Ascending aorta (tissue), 2 donors: ENCODE measurements at regions not wholly inside any gene's neighbourhood (a gene's known extent, or its start where the extent isn't known, plus 50 kb on each side); places are given as distances from the start of the nearest gene placed in this dataset.

Experiments used
- DNase-seq, 2 donors: peaks; one replicate each; pipeline ENCODE4 v3.0.0-alpha.2; 2019; ENCODE audit warnings: low spot score in 2 of 2
- H3K27ac ChIP-seq, 2 donors: fragments of 200-600 bp; sonication (generic); one replicate each; pipeline ENCODE4 v1.5.1; 2016 to 2017; ENCODE audit warnings: mild to moderate bottlenecking in 1 of 2
- H3K27me3 ChIP-seq: fragments of 200-600 bp; sonication (generic); one replicate; pipeline ENCODE4 v1.5.1; 2017
- H3K36me3 ChIP-seq, 2 donors: fragments of 200-600 bp; sonication (generic); one replicate each; pipeline ENCODE4 v1.5.1; 2016
- H3K4me1 ChIP-seq, 2 donors: fragments of 200-600 bp; sonication (generic); one replicate each; pipeline ENCODE4 v1.5.1; 2016 to 2017; ENCODE audit warnings: mild to moderate bottlenecking in 1 of 2
- H3K4me3 ChIP-seq, 2 donors: fragments of 200-600 bp; sonication (generic); one replicate each; pipeline ENCODE4 v1.5.1; 2016 to 2017; ENCODE audit warnings: mild to moderate bottlenecking in 1 of 2
- H3K9me3 ChIP-seq, 2 donors: fragments of 200-600 bp; sonication (generic); one replicate each; pipeline ENCODE4 v1.5.1; 2016
- intact Hi-C: fragments of 100-400 bp; cut with DNase I; formaldehyde crosslinking; loops from one replicate; pipeline ENCODE4 v1.15.1; 2023
- TF ChIP-seq, protein P1 (sequence below), 3 experiments: fragments of 200-600 bp in 2 of 3; fragments of 450-650 bp in 1 of 3; sonication (generic) in 2 of 3; IDR thresholded peaks; one replicate each; pipeline ENCODE4 v1.5.1; 2016 to 2019; ENCODE audit warnings: antibody characterized with exemption in 3 of 3, mild to moderate bottlenecking in 1 of 3, moderate library complexity in 1 of 3

DNA sequence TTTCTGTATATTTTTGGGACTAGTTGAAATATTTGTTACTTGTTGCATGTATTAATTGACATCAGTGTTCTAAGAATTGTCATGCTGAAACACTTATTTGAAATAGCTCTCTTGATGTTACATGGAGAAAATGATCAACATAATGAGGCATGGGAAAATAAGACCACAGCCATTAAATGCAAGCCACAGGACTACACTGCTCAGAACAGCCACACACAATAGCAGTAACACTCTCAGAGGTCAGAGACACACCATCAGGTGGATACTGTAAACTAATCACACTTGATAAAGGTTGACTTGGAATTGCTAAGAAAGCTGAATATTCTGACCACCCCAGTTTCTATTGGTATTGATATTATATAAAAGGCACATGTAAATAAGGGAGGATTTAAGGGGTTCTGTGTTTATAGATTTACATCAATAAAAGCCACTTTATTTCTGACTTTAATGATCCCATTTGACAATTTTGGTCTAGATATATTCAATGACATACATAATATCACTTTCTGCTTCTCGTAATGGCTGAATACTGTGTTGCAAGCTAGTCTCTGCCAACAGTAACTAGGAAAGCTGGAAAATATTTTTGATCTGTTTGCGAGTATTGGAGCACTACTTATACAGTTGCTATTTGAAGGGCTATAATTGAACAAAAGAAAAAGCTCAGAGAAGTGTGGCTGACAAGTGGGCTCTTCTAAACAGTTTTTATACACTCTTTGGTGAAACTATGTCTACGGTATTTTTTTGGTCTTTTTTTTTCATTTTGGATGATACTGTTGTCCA, 876.5 kb upstream of the INTU start:
- Histone ChIP-seq H3K4me1 (peaks cover 0 to 3% of the 10 kb centered on the region in 2 donors), H3K9me3 (no peaks in the 10 kb centered on the region), H3K4me3 (no peak overlapping the region), H3K27ac (no peak overlapping the region), H3K36me3 (no peaks in the 10 kb centered on the region), H3K27me3 (no peaks in the 10 kb centered on the region)
- no peak for DNase-seq
- TF ChIP-seq, protein P1, sequence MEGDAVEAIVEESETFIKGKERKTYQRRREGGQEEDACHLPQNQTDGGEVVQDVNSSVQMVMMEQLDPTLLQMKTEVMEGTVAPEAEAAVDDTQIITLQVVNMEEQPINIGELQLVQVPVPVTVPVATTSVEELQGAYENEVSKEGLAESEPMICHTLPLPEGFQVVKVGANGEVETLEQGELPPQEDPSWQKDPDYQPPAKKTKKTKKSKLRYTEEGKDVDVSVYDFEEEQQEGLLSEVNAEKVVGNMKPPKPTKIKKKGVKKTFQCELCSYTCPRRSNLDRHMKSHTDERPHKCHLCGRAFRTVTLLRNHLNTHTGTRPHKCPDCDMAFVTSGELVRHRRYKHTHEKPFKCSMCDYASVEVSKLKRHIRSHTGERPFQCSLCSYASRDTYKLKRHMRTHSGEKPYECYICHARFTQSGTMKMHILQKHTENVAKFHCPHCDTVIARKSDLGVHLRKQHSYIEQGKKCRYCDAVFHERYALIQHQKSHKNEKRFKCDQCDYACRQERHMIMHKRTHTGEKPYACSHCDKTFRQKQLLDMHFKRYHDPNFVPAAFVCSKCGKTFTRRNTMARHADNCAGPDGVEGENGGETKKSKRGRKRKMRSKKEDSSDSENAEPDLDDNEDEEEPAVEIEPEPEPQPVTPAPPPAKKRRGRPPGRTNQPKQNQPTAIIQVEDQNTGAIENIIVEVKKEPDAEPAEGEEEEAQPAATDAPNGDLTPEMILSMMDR (IDR thresholded peaks at IDR 0.05), result no peak
- intact Hi-C loops, result no loop called here

DNA sequence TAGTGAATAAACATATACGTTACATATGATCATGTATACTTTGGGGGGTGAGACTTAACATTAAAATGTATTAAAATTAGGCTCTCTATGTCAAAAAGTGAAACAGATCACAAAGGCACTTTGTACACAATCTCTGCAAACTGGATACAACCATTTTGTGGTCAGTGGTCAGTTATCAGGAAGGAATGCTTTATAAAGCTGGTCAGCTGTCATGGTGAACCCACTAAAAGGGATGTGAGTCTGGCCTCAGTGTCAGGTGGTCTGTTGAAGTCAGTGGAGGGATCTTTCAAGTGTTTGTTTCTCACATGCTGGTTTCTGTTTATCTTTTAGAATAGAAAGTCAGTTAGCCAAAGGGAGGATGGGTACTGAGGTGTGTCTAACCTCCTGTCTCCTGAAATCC, 875.5 kb upstream of the INTU start:
- Histone ChIP-seq H3K27me3 (no peaks in the 10 kb centered on the region), H3K36me3 (no peaks in the 10 kb centered on the region), H3K27ac (no peak overlapping the region), H3K4me1 (peaks cover 0 to 3% of the 10 kb centered on the region in 2 donors), H3K9me3 (no peaks in the 10 kb centered on the region), H3K4me3 (no peak overlapping the region)
- intact Hi-C loops, result no loop called here
- no peak for DNase-seq
- TF ChIP-seq, protein P1 (IDR thresholded peaks at IDR 0.05), result no peak

DNA sequence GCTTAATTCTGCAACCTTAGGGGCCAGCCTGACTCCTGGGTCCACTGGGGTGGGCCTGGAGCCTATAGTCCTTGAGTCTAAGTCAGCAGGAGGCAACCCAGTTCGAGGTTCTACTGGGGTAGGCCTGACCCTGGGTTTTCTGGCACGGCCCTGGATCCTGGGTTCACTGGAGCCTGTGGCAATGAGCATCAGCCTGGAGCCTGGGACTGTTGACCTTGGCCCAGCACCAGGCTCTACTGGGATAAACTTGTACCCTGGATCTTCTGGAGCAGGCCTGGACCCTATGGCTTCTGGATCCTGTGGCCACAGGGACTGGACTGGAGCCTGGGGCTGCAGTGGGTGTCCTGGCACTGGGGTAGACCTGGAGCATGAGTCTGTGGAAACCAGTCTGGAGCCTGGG, 874.3 kb upstream of the INTU start:
- Histone ChIP-seq H3K4me1 (peaks cover 0 to 3% of the 10 kb centered on the region in 2 donors), H3K27me3 (no peaks in the 10 kb centered on the region), H3K36me3 (no peaks in the 10 kb centered on the region), H3K4me3 (no peak overlapping the region), H3K9me3 (no peaks in the 10 kb centered on the region), H3K27ac (no peak overlapping the region)
- intact Hi-C loops, result no loop called here
- DNase-seq, result no peak
- TF ChIP-seq, protein P1 (IDR thresholded peaks at IDR 0.05), result no peak

DNA sequence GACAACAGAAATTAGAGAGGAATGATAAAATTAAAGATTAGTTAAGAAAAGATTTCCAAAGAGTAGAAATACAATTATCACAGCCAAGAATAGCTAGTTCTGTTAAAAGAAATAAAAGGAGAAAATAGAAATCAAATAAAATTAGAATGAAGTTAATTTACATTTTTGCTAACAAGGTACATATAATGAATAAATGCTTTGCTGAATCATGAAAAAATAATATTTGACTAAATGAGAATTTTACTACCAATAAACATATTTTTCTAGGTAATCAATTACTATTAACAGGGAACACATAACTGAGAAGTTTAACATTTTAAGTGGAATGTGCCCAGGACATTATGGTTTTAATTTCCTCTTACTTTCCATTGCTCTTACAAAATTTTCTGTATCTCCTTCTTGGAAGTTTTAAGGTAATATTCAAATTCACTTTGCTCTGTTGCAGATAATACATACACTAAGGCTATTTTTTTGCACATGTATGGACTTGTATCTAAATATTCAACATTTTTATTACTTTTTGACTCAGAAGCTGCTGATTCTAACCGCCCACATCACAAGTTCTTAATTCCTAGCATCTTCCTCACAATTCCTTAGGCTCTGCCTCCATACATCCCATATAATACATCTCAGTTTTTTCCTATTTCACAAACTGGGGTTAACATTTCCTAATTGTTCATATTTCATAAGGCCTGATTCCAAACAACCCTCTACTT, 870.7 kb upstream of the INTU start:
- no peaks in the 10 kb centered on the region for H3K36me3 ChIP-seq
- TF ChIP-seq, protein P1 (IDR thresholded peaks at IDR 0.05), result no peak

DNA sequence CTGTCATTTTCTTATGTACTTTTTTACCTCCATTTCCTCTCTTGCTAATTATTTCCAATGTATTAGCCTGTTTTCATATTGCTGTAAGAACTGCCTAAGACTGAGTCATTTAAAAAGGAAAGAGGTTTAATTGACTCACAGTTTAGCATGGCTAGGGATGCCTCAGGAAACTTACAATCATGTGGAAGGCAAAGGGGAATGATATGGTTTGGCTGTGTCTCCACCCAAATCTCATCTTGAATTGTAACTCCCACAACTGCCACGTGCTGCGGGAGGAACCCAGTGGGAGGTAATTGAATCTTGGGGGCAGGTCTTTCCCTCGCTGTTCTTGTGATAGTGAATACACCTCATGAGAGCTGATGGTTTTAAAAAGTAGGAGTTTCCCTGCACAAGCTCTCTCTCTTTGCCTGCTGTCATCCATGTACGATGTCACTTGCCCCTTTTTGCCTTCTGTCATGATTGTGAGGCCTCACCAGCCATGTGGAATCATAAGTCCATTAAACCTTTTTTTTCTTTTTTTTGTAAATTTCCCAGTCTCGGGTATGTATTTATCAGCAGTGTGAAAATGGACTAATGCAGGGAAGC, 870.0 kb upstream of the INTU start:
- H3K9me3 ChIP-seq, result no peaks in the 10 kb centered on the region
- TF ChIP-seq, protein P1 (IDR thresholded peaks at IDR 0.05), result no peak
- no peaks in the 10 kb centered on the region for H3K36me3 ChIP-seq
- H3K4me1 ChIP-seq, result peaks cover 0 to 4% of the 10 kb centered on the region in 2 donors
- H3K27ac ChIP-seq, result no peak overlapping the region
- H3K27me3 ChIP-seq, result no peaks in the 10 kb centered on the region
- intact Hi-C loops, result no loop called here
- DNase-seq, result no peak
- H3K4me3 ChIP-seq, result no peak overlapping the region

More for the DNA sequence above, 870.7 kb upstream of the INTU start:
- no peaks in the 10 kb centered on the region for H3K9me3 ChIP-seq
- H3K27ac ChIP-seq, result no peak overlapping the region
- H3K4me1 ChIP-seq, result peaks cover 0 to 4% of the 10 kb centered on the region in 2 donors
- intact Hi-C loops, result no loop called here
- no peaks in the 10 kb centered on the region for H3K27me3 ChIP-seq
- no peak overlapping the region for H3K4me3 ChIP-seq
- no peak for DNase-seq
